Dermis blood vessel endothelial cell (primary cell): ENCODE measurements at regions not wholly inside any gene's neighbourhood (a gene's known extent, or its start where the extent isn't known, plus 50 kb on each side); places are given as distances from the start of the nearest gene placed in this dataset.

ENCODE experiments used
- DNase-seq: peaks from one replicate; pipeline ENCODE4 v3.0.0; 2010

- DNase-seq: no peak
These were observed 1432.6 kb upstream of the TMEFF2 start for GRCh38 chr2:193627187-193627926.

- DNase-seq: no peak
These were observed 1413.7 kb upstream of the TMEFF2 start for GRCh38 chr2:193608451-193608850.

GRCh38 chr2:193590831-193591230 lies 1396.1 kb upstream of the TMEFF2 start:
- no peak for DNase-seq

- no peak for DNase-seq
These were observed 1389.8 kb upstream of the TMEFF2 start for GRCh38 chr2:193584522-193584938.

GRCh38 chr2:193583638-193584400 lies 1389.1 kb upstream of the TMEFF2 start:
- no peak for DNase-seq

- DNase-seq: no peak
These were observed 1387.1 kb upstream of the TMEFF2 start for GRCh38 chr2:193581807-193582206.

GRCh38 chr2:193580176-193580950 lies 1385.6 kb upstream of the TMEFF2 start:
- no peak for DNase-seq

GRCh38 chr2:193566886-193567285 lies 1372.2 kb upstream of the TMEFF2 start:
- no peak for DNase-seq

GRCh38 chr2:193566276-193566675 lies 1371.5 kb upstream of the TMEFF2 start:
- no peak for DNase-seq

GRCh38 chr2:193562031-193562430 lies 1367.3 kb upstream of the TMEFF2 start:
- no peak for DNase-seq

- no peak for DNase-seq
These were observed 1366.3 kb upstream of the TMEFF2 start for GRCh38 chr2:193561054-193561453.

- no peak for DNase-seq
These were observed 1362.2 kb upstream of the TMEFF2 start for GRCh38 chr2:193556766-193557470.

- no peak for DNase-seq
These were observed 1354.9 kb upstream of the TMEFF2 start for GRCh38 chr2:193549661-193550060.

GRCh38 chr2:193542762-193543161 lies 1348.0 kb upstream of the TMEFF2 start:
- DNase-seq: no peak

- no peak for DNase-seq
These were observed 1344.5 kb upstream of the TMEFF2 start for GRCh38 chr2:193539188-193539587.

GRCh38 chr2:193538061-193538460 lies 1343.3 kb upstream of the TMEFF2 start:
- DNase-seq: no peak

- DNase-seq: no peak
These were observed 1342.8 kb upstream of the TMEFF2 start for GRCh38 chr2:193537531-193537930.

- no peak for DNase-seq
These were observed 1333.7 kb upstream of the TMEFF2 start for GRCh38 chr2:193528458-193528857.

- no peak for DNase-seq
These were observed 1332.4 kb upstream of the TMEFF2 start for GRCh38 chr2:193527146-193527545.

- DNase-seq: no peak
These were observed 1328.9 kb upstream of the TMEFF2 start for GRCh38 chr2:193523662-193524061.

- DNase-seq: no peak
These were observed 1326.8 kb upstream of the TMEFF2 start for GRCh38 chr2:193521523-193521922.

- DNase-seq: no peak
These were observed 1326.2 kb upstream of the TMEFF2 start for GRCh38 chr2:193520709-193521458.
